Tibial nerve (tissue), 3 donors: ENCODE measurements at regions not wholly inside any gene's neighbourhood (a gene's known extent, or its start where the extent isn't known, plus 50 kb on each side); places are given as distances from the start of the nearest gene placed in this dataset.

ENCODE experiments used
- CTCF ChIP-seq, 5 experiments: fragments of 200-600 bp in 3 of 5; fragments of 450-650 bp in 2 of 5; sonication (generic) in 3 of 5; IDR thresholded peaks; one replicate each; pipeline ENCODE4 v1.5.1; 2016 to 2019; ENCODE audit warnings: antibody characterized with exemption in 5 of 5, mild to moderate bottlenecking in 3 of 5, moderate library complexity in 2 of 5
- POLR2A ChIP-seq, 2 donors: fragments of 450-650 bp; IDR thresholded peaks; one replicate each; pipeline ENCODE4 v1.6.1; 2017; ENCODE audit warnings: antibody characterized with exemption in 2 of 2, mild to moderate bottlenecking in 2 of 2, moderate library complexity in 2 of 2

GRCh38 chr9:13690595-13690994, 411.1 kb upstream of the MPDZ start:
- TF ChIP-seq CTCF (IDR thresholded peaks at IDR 0.05) (no peak), POLR2A (IDR thresholded peaks at IDR 0.05) (no peak)
